GM23248 (cell line): ENCODE measurements at regions not wholly inside any gene's neighbourhood (a gene's known extent, or its start where the extent isn't known, plus 50 kb on each side); places are given as distances from the start of the nearest gene placed in this dataset.
"Not testable (repeated sequence)": the region's sequence is repeated elsewhere in the genome, so short reads cannot be mapped to it uniquely, and the experiment has no call there.

Source experiments
- DNase-seq: peaks from one replicate; pipeline ENCODE4 v3.0.0-alpha.2; 2015
- H2AFZ ChIP-seq: fragments of 200-600 bp; sonication (generic); 2 replicates; pipeline ENCODE4 v1.6.1; 2016; ENCODE audit warnings: antibody characterized with exemption
- H3F3A ChIP-seq: fragments of 200-600 bp; sonication (generic); 2 replicates; pipeline ENCODE4 v1.6.1; 2016; ENCODE audit warnings: mild to moderate bottlenecking, antibody characterized with exemption, mixed run types; ENCODE audit not compliant: insufficient read depth
- H3K27ac ChIP-seq: fragments of 200-600 bp; sonication (generic); 2 replicates; pipeline ENCODE4 v1.5.1; 2016; ENCODE audit warnings: mild to moderate bottlenecking
- H3K27me3 ChIP-seq: fragments of 200-600 bp; sonication (generic); replicated peaks from 2 replicates; pipeline ENCODE4 v1.6.1; 2016; ENCODE audit warnings: mild to moderate bottlenecking; ENCODE audit not compliant: insufficient read depth
- H3K36me3 ChIP-seq: fragments of 200-600 bp; sonication (generic); 2 replicates; pipeline ENCODE4 v1.6.1; 2016; ENCODE audit warnings: low read depth, mild to moderate bottlenecking
- H3K4me1 ChIP-seq: fragments of 200-600 bp; sonication (generic); 2 replicates; pipeline ENCODE4 v1.6.1; 2016; ENCODE audit warnings: mild to moderate bottlenecking; ENCODE audit not compliant: insufficient read depth
- H3K4me2 ChIP-seq: fragments of 200-600 bp; sonication (generic); one replicate; pipeline ENCODE4 v1.6.1; 2016; ENCODE audit warnings: mild to moderate bottlenecking; ENCODE audit not compliant: unreplicated experiment
- H3K4me3 ChIP-seq: fragments of 200-600 bp; sonication (generic); 2 replicates; pipeline ENCODE4 v1.5.1; 2016; ENCODE audit warnings: mild to moderate bottlenecking
- H3K79me2 ChIP-seq: fragments of 200-600 bp; sonication (generic); 2 replicates; pipeline ENCODE4 v1.6.1; 2016; ENCODE audit warnings: mild to moderate bottlenecking; ENCODE audit not compliant: insufficient read depth
- H3K9ac ChIP-seq: fragments of 200-600 bp; sonication (generic); 2 replicates; pipeline ENCODE4 v1.6.1; 2016; ENCODE audit warnings: mild to moderate bottlenecking
- H3K9me2 ChIP-seq: fragments of 200-600 bp; sonication (generic); 2 replicates; pipeline ENCODE4 v1.6.1; 2016; ENCODE audit warnings: mixed run types, mild to moderate bottlenecking, moderate library complexity; ENCODE audit not compliant: insufficient read depth
- H3K9me3 ChIP-seq: fragments of 200-600 bp; sonication (generic); one replicate; pipeline ENCODE4 v1.6.1; 2017; ENCODE audit warnings: low read depth
- H4K20me1 ChIP-seq: fragments of 200-600 bp; sonication (generic); 2 replicates; pipeline ENCODE4 v1.6.0; 2016; ENCODE audit not compliant: insufficient read depth
- EZH2 ChIP-seq: fragments of 200-600 bp; sonication (generic); IDR thresholded peaks from 2 replicates; pipeline ENCODE4 v1.6.1; 2018; ENCODE audit warnings: antibody characterized with exemption, mild to moderate bottlenecking; ENCODE audit not compliant: insufficient read depth, poor library complexity, severe bottlenecking
- EZH2phosphoT487 ChIP-seq: fragments of 200-600 bp; sonication (generic); IDR thresholded peaks from 2 replicates; pipeline ENCODE4 v1.6.1; 2018; ENCODE audit warnings: antibody characterized with exemption, moderate library complexity, mild to moderate bottlenecking, low read depth; ENCODE audit not compliant: insufficient read depth
- WGBS, 2 experiments: methylation state at CpG; one replicate each; pipeline ENCODE4 v1.1.6; 2015 to 2017; ENCODE audit warnings: low lambda C conversion rate in 2 of 2, low coverage in 1 of 2; ENCODE audit errors: missing lambda C conversion rate in 2 of 2; 5-methylcytosine and 5-hydroxymethylcytosine counted together
- in situ Hi-C: fragments of 300-500 bp; cut with MboI; formaldehyde crosslinking; loops from 2 replicates; pipeline ENCODE4 v1.15.0; 2020

DNA sequence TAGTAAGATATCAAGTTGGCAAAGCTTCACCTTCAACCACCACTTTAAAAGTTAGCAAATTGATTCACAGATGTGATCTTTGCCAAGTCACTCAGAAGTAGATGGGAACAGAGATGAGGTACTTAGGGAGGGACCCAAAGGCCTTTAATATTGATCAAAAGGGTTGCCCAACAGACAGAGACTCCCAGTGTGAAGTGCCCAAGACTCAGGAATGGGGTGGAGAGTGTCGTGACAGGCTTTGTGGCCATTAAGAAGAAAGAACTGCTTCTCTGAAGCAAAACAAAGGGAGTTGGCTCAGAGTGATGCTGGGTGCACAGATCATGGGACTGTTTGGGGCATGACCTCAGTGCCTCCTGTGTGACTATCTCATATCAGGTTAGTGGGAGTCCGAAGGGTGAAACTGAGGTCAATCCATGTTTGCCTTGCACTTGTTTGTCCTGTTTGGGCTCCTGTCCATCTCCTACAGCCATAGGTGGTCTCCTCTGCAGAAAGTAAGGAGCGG lies 132.3 kb downstream of the APIP start:
- Histone ChIP-seq H3K4me2 (no peak overlapping the region), H3K27me3 (peaks cover 13% of the 10 kb centered on the region), H3K9ac (no peak overlapping the region), H3F3A (no peaks in the 10 kb centered on the region), H3K79me2 (no peaks in the 10 kb centered on the region), H3K9me3 (no peaks in the 10 kb centered on the region), H3K36me3 (no peaks in the 10 kb centered on the region), H3K4me1 (no peaks in the 10 kb centered on the region), H3K27ac (no peak overlapping the region), H3K9me2 (no peaks in the 10 kb centered on the region), H3K4me3 (no peak overlapping the region), H4K20me1 (no peaks in the 10 kb centered on the region), H2AFZ (no peak overlapping the region)
- DNase-seq: no peak
- in situ Hi-C loops: no loop called here
- no peak for TF ChIP-seq EZH2phosphoT487
- 65 to 82% methylated on average over 3 of the region's 3 CpGs for WGBS, 2 experiments

GRCh38 chr11:34781826-34782225 lies 134.4 kb downstream of the APIP start:
- H3K9me2 ChIP-seq, H3K9me3 ChIP-seq, H3F3A ChIP-seq, H2AFZ ChIP-seq, in situ Hi-C loops, H3K4me1 ChIP-seq, H4K20me1 ChIP-seq, H3K36me3 ChIP-seq, H3K9ac ChIP-seq, H3K79me2 ChIP-seq, H3K27ac ChIP-seq, DNase-seq, H3K4me3 ChIP-seq, H3K4me2 ChIP-seq: not testable (repeated sequence)
- peaks cover 13% of the 10 kb centered on the region for H3K27me3 ChIP-seq

- Histone ChIP-seq H3K9me2 (no peaks in the 10 kb centered on the region), H3K4me3 (no peak overlapping the region), H3K79me2 (no peaks in the 10 kb centered on the region), H2AFZ (no peak overlapping the region), H3K9me3 (no peaks in the 10 kb centered on the region), H3K4me2 (no peak overlapping the region), H3F3A (no peaks in the 10 kb centered on the region), H3K36me3 (no peaks in the 10 kb centered on the region), H3K27ac (no peak overlapping the region), H4K20me1 (no peaks in the 10 kb centered on the region), H3K4me1 (no peaks in the 10 kb centered on the region), H3K27me3 (peaks cover 28% of the 10 kb centered on the region), H3K9ac (no peak overlapping the region)
- in situ Hi-C loops: no loop called here
- WGBS, 2 experiments: 59 to 68% methylated on average over 4 of the region's 4 CpGs
- no peak for DNase-seq
- no peak for TF ChIP-seq EZH2
- no peak for TF ChIP-seq EZH2phosphoT487
Measured at GRCh38 chr11:34775417-34775888, 140.7 kb downstream of the APIP start.

- H3K9me3 ChIP-seq: no peaks in the 10 kb centered on the region
- H3F3A ChIP-seq: no peaks in the 10 kb centered on the region
- no peaks in the 10 kb centered on the region for H3K79me2 ChIP-seq
- TF ChIP-seq EZH2 (no peak), EZH2phosphoT487 (no peak)
- H3K9me2 ChIP-seq: no peaks in the 10 kb centered on the region
- no peak overlapping the region for H2AFZ ChIP-seq
- H3K4me1 ChIP-seq: no peaks in the 10 kb centered on the region
- no peak overlapping the region for H3K9ac ChIP-seq
- in situ Hi-C loops: no loop called here
- no peak overlapping the region for H3K27ac ChIP-seq
- no peaks in the 10 kb centered on the region for H4K20me1 ChIP-seq
- no peak for DNase-seq
- 20 to 30% methylated on average over 2 of the region's 2 CpGs for WGBS, 2 experiments
- peaks cover 30% of the 10 kb centered on the region for H3K27me3 ChIP-seq
- H3K4me2 ChIP-seq: no peak overlapping the region
- no peak overlapping the region for H3K4me3 ChIP-seq
- no peaks in the 10 kb centered on the region for H3K36me3 ChIP-seq
Measured at GRCh38 chr11:34774604-34775003, 141.6 kb downstream of the APIP start.

GRCh38 chr11:34773826-34774225 lies 142.4 kb downstream of the APIP start:
- Histone ChIP-seq H4K20me1 (no peaks in the 10 kb centered on the region), H3K4me3 (no peak overlapping the region), H3K4me2 (no peak overlapping the region), H2AFZ (no peak overlapping the region), H3K9ac (no peak overlapping the region), H3F3A (no peaks in the 10 kb centered on the region), H3K9me2 (no peaks in the 10 kb centered on the region), H3K79me2 (no peaks in the 10 kb centered on the region), H3K27me3 (peaks cover 30% of the 10 kb centered on the region), H3K9me3 (no peaks in the 10 kb centered on the region), H3K4me1 (no peaks in the 10 kb centered on the region), H3K36me3 (no peaks in the 10 kb centered on the region), H3K27ac (no peak overlapping the region)
- no peak for DNase-seq
- WGBS, 2 experiments: 0% methylated on average over 1 of the region's 1 CpG
- TF ChIP-seq EZH2 (no peak), EZH2phosphoT487 (no peak)
- in situ Hi-C loops: no loop called here
